ENCODE measurements at regions not wholly inside any gene's neighbourhood (a gene's known extent, or its start where the extent isn't known, plus 50 kb on each side); places are given as distances from the start of the nearest gene placed in this dataset.
"Not testable (repeated sequence)": the region's sequence is repeated elsewhere in the genome, so short reads cannot be mapped to it uniquely, and the experiment has no call there.

GRCh38 chr17:49898366-49899190 is 50.7 kb upstream of the TAC4 start:
- DNase-seq (ENCODE audit: low read depth in 2 of 3, low spot score in 2 of 3): no peak

GRCh38 chr17:49899191-49899485 is 51.3 kb upstream of the TAC4 start:
- peak in 1 of 3 donors; percentile 46 for DNase-seq (ENCODE audit: low read depth in 2 of 3, low spot score in 2 of 3)

- DNase-seq (ENCODE audit: low read depth in 2 of 3, low spot score in 2 of 3): no peak
Observed at GRCh38 chr17:49899588-49899987, 51.7 kb upstream of the TAC4 start.

GRCh38 chr17:49900801-49901200 is 52.9 kb upstream of the TAC4 start:
- not testable (repeated sequence) for DNase-seq (ENCODE audit: low read depth in 2 of 3, low spot score in 2 of 3)

- no peak for DNase-seq (ENCODE audit: low read depth in 2 of 3, low spot score in 2 of 3)
Observed at GRCh38 chr17:49901460-49902331, 53.8 kb upstream of the TAC4 start.

- DNase-seq (ENCODE audit: low read depth in 2 of 3, low spot score in 2 of 3): no peak
Observed at GRCh38 chr17:49903523-49903922, 55.7 kb upstream of the TAC4 start.

- no peak for DNase-seq (ENCODE audit: low read depth in 2 of 3, low spot score in 2 of 3)
Observed at GRCh38 chr17:49904893-49905292, 57.0 kb upstream of the TAC4 start.

- DNase-seq (ENCODE audit: low read depth in 2 of 3, low spot score in 2 of 3): no peak
Observed at GRCh38 chr17:49906531-49907136, 58.8 kb upstream of the TAC4 start.

- DNase-seq (ENCODE audit: low read depth in 2 of 3, low spot score in 2 of 3): no peak
Observed at GRCh38 chr17:49907279-49907678, 59.4 kb upstream of the TAC4 start.

- DNase-seq (ENCODE audit: low read depth in 2 of 3, low spot score in 2 of 3): no peak
Observed at GRCh38 chr17:49908782-49909714, 59.9 kb upstream of the DLX4 start.

GRCh38 chr17:49910094-49910857 is 58.7 kb upstream of the DLX4 start:
- DNase-seq (ENCODE audit: low read depth in 2 of 3, low spot score in 2 of 3): peak in 1 of 3 donors; percentile 37

- no peak for DNase-seq (ENCODE audit: low read depth in 2 of 3, low spot score in 2 of 3)
Observed at GRCh38 chr17:49910858-49911204, 58.2 kb upstream of the DLX4 start.

GRCh38 chr17:49911719-49912118 is 57.3 kb upstream of the DLX4 start:
- DNase-seq (ENCODE audit: low read depth in 2 of 3, low spot score in 2 of 3): no peak

- no peak for DNase-seq (ENCODE audit: low read depth in 2 of 3, low spot score in 2 of 3)
Observed at GRCh38 chr17:49913226-49914095, 55.5 kb upstream of the DLX4 start.

GRCh38 chr17:49914096-49914490 is 54.9 kb upstream of the DLX4 start:
- no peak for DNase-seq (ENCODE audit: low read depth in 2 of 3, low spot score in 2 of 3)

GRCh38 chr17:49914664-49915063 is 54.3 kb upstream of the DLX4 start:
- no peak for DNase-seq (ENCODE audit: low read depth in 2 of 3, low spot score in 2 of 3)

GRCh38 chr17:49915260-49915659 is 53.7 kb upstream of the DLX4 start:
- DNase-seq (ENCODE audit: low read depth in 2 of 3, low spot score in 2 of 3): no peak

GRCh38 chr17:49915670-49916069 is 53.3 kb upstream of the DLX4 start:
- DNase-seq (ENCODE audit: low read depth in 2 of 3, low spot score in 2 of 3): no peak
